ENCODE measurements at regions not wholly inside any gene's neighbourhood (a gene's known extent, or its start where the extent isn't known, plus 50 kb on each side); places are given as distances from the start of the nearest gene placed in this dataset.

DNA sequence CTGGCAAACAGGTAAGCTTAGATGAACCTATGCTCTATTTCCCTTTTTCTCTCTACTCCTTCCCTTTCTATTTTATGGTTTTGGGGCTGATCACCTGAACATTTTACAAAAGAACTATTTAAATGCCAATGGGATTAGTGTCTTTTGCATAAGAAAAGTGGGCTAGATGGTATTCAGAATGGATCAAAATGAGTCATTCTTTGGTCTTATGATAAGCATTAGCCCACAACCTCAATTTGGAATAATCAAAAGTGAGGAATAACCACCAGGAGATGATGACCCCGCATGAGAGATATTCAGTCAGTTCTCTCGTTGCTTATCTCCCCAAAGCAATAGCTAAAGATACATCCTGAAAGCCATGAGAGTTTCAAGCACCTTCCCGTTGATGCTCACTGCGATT is 399.0 kb upstream of the CADM1 start (continued):
- TF ChIP-seq, protein P1, sequence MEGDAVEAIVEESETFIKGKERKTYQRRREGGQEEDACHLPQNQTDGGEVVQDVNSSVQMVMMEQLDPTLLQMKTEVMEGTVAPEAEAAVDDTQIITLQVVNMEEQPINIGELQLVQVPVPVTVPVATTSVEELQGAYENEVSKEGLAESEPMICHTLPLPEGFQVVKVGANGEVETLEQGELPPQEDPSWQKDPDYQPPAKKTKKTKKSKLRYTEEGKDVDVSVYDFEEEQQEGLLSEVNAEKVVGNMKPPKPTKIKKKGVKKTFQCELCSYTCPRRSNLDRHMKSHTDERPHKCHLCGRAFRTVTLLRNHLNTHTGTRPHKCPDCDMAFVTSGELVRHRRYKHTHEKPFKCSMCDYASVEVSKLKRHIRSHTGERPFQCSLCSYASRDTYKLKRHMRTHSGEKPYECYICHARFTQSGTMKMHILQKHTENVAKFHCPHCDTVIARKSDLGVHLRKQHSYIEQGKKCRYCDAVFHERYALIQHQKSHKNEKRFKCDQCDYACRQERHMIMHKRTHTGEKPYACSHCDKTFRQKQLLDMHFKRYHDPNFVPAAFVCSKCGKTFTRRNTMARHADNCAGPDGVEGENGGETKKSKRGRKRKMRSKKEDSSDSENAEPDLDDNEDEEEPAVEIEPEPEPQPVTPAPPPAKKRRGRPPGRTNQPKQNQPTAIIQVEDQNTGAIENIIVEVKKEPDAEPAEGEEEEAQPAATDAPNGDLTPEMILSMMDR (IDR thresholded peaks at IDR 0.05): no peak
- TF ChIP-seq TCF12 (IDR thresholded peaks at IDR 0.05): no peak

DNA sequence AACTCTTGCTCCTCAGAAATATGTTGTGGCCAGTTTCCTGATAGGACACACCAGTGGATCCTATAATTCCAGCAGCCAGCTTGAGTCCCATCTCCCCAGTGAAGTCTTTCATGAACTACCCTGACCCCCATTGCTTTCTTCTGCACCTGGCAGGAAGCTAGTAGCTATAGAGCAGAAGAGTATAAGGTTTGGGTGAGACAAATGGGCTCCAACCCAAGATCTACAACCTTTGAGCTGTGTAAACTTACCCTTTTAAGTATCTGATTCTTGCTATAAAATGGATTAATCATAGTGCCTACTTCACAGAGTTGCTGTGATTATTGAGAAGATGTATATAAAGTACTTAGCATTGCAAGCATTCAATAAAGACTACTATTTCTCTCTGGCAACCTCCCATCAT is 396.9 kb upstream of the CADM1 start:
- H2AFZ ChIP-seq (ENCODE audit: low read depth): no peak overlapping the region
- H3K36me3 ChIP-seq (replicated peaks in 1 of 2; ENCODE audit: control insufficient read depth in 1 of 2, insufficient read depth in 2 of 2, low read length in 1 of 2): no peaks in the 10 kb centered on the region
- no peaks in the 10 kb centered on the region for H4K20me1 ChIP-seq (ENCODE audit: insufficient read depth)
- H3K27me3 ChIP-seq (ENCODE audit: insufficient read depth): no peaks in the 10 kb centered on the region
- no peaks in the 10 kb centered on the region for H3K9me2 ChIP-seq
- no peak for TF ChIP-seq TAF1 (IDR thresholded peaks at IDR 0.05; ENCODE audit: borderline replicate concordance, low read depth, low read length)
- no peak for TF ChIP-seq SMC3 (IDR thresholded peaks at IDR 0.05; ENCODE audit: low read depth, low read length)
- TF ChIP-seq GATA2 (CRISPR knock-in tag; IDR thresholded peaks at IDR 0.05): no peak
- no peak for TF ChIP-seq NFIC (IDR thresholded peaks at IDR 0.05; ENCODE audit: borderline replicate concordance)
- TF ChIP-seq FOXJ3 (CRISPR knock-in tag; IDR thresholded peaks at IDR 0.05): no peak
- TF ChIP-seq CHD2 (IDR thresholded peaks at IDR 0.05; ENCODE audit: low read length, partially characterized antibody): no peak
- TF ChIP-seq GABPA (IDR thresholded peaks at IDR 0.05; ENCODE audit: low read depth): no peak
- no peak for TF ChIP-seq RFX5 (IDR thresholded peaks at IDR 0.05; ENCODE audit: low read length)
- TF ChIP-seq, protein P1 (IDR thresholded peaks at IDR 0.05): no peak
- TF ChIP-seq TCF12 (IDR thresholded peaks at IDR 0.05): no peak
- no peaks in the 10 kb centered on the region for H3K9me3 ChIP-seq
- DNase-seq: no peak
- POLR2A ChIA-PET: no interaction called here
- H3K79me2 ChIP-seq (ENCODE audit: insufficient read depth): no peaks in the 10 kb centered on the region
- H3F3A ChIP-seq (replicated peaks; ENCODE audit: insufficient read depth): no peaks in the 10 kb centered on the region
- H3K4me1 ChIP-seq (ENCODE audit: control insufficient read depth in 1 of 2, insufficient read depth in 2 of 2, low read depth in 1 of 2, low read length in 1 of 2): no peaks in the 10 kb centered on the region; a peak in 1 of 4 replicates
- no peak overlapping the region for H3K27ac ChIP-seq (ENCODE audit: low read depth in 2 of 2, low read length in 1 of 2)
- no peak overlapping the region for H3K9ac ChIP-seq
- H3K4me3 ChIP-seq (ENCODE audit: low read depth in 2 of 2, low read length in 1 of 2): no peak overlapping the region
- CTCF ChIA-PET: no interaction called here
- H3K4me2 ChIP-seq: no peak overlapping the region

DNA sequence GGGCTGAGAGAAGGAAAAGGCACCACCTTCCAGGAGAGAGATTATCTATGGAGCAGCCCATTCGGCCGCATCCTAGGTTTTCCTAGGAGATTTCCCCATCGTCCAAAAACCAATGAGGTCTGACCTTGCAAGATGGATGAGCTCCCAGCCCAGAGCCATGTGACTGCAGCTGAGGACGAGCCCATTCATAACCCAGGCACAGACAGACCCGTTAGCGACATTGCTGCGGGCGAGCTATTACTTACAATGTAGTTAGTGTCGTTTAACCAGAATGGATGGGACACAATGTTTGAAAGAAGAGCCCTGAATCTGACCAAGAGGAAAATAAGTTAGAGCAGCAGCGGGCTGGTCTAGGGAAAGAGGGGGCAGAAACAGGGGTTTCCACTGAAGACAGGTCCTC is 395.9 kb upstream of the CADM1 start:
- Histone ChIP-seq H4K20me1 (ENCODE audit: insufficient read depth) (no peaks in the 10 kb centered on the region), H3K9me3 (no peaks in the 10 kb centered on the region), H3K9me2 (no peaks in the 10 kb centered on the region), H3K4me3 (ENCODE audit: low read depth in 2 of 2, low read length in 1 of 2) (no peak overlapping the region), H3K79me2 (ENCODE audit: insufficient read depth) (no peaks in the 10 kb centered on the region), H3K27me3 (ENCODE audit: insufficient read depth) (no peaks in the 10 kb centered on the region), H2AFZ (ENCODE audit: low read depth) (no peak overlapping the region), H3K9ac (no peak overlapping the region), H3K27ac (ENCODE audit: low read depth in 2 of 2, low read length in 1 of 2) (no peak overlapping the region), H3K4me1 (ENCODE audit: control insufficient read depth in 1 of 2, insufficient read depth in 2 of 2, low read depth in 1 of 2, low read length in 1 of 2) (no peaks in the 10 kb centered on the region), H3K4me2 (no peak overlapping the region), H3K36me3 (replicated peaks in 1 of 2; ENCODE audit: control insufficient read depth in 1 of 2, insufficient read depth in 2 of 2, low read length in 1 of 2) (no peaks in the 10 kb centered on the region), H3F3A (replicated peaks; ENCODE audit: insufficient read depth) (no peaks in the 10 kb centered on the region)
- TF ChIP-seq, protein P2, sequence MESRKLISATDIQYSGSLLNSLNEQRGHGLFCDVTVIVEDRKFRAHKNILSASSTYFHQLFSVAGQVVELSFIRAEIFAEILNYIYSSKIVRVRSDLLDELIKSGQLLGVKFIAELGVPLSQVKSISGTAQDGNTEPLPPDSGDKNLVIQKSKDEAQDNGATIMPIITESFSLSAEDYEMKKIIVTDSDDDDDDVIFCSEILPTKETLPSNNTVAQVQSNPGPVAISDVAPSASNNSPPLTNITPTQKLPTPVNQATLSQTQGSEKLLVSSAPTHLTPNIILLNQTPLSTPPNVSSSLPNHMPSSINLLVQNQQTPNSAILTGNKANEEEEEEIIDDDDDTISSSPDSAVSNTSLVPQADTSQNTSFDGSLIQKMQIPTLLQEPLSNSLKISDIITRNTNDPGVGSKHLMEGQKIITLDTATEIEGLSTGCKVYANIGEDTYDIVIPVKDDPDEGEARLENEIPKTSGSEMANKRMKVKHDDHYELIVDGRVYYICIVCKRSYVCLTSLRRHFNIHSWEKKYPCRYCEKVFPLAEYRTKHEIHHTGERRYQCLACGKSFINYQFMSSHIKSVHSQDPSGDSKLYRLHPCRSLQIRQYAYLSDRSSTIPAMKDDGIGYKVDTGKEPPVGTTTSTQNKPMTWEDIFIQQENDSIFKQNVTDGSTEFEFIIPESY (IDR thresholded peaks at IDR 0.05; ENCODE audit: borderline replicate concordance, low read depth): no peak
- no peak for TF ChIP-seq ELF1 (IDR thresholded peaks at IDR 0.05)
- no peak for TF ChIP-seq EZH2phosphoT487 (IDR thresholded peaks at IDR 0.05; ENCODE audit: borderline replicate concordance, low read depth)
- no peak for TF ChIP-seq MEF2A (IDR thresholded peaks at IDR 0.05; ENCODE audit: borderline replicate concordance, low read depth)
- no peak for TF ChIP-seq CHD2 (IDR thresholded peaks at IDR 0.05; ENCODE audit: low read length, partially characterized antibody)
- no peak for TF ChIP-seq TCF12 (IDR thresholded peaks at IDR 0.05)
- no peak for TF ChIP-seq FOXM1 (IDR thresholded peaks at IDR 0.05; ENCODE audit: low read depth)
- TF ChIP-seq, protein P3, sequence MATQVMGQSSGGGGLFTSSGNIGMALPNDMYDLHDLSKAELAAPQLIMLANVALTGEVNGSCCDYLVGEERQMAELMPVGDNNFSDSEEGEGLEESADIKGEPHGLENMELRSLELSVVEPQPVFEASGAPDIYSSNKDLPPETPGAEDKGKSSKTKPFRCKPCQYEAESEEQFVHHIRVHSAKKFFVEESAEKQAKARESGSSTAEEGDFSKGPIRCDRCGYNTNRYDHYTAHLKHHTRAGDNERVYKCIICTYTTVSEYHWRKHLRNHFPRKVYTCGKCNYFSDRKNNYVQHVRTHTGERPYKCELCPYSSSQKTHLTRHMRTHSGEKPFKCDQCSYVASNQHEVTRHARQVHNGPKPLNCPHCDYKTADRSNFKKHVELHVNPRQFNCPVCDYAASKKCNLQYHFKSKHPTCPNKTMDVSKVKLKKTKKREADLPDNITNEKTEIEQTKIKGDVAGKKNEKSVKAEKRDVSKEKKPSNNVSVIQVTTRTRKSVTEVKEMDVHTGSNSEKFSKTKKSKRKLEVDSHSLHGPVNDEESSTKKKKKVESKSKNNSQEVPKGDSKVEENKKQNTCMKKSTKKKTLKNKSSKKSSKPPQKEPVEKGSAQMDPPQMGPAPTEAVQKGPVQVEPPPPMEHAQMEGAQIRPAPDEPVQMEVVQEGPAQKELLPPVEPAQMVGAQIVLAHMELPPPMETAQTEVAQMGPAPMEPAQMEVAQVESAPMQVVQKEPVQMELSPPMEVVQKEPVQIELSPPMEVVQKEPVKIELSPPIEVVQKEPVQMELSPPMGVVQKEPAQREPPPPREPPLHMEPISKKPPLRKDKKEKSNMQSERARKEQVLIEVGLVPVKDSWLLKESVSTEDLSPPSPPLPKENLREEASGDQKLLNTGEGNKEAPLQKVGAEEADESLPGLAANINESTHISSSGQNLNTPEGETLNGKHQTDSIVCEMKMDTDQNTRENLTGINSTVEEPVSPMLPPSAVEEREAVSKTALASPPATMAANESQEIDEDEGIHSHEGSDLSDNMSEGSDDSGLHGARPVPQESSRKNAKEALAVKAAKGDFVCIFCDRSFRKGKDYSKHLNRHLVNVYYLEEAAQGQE (IDR thresholded peaks at IDR 0.05; ENCODE audit: low read depth, low read length): no peak
- ChIA-PET POLR2A (no interaction called here), CTCF (no interaction called here)
- 52% methylated on average over 8 of the region's 10 CpGs for WGBS (ENCODE audit: low lambda C conversion rate)
- no peak for DNase-seq

Measured in SK-N-SH (cell line).